Trophoblast cell (in vitro differentiated cells and primary cell): ENCODE measurements at regions not wholly inside any gene's neighbourhood (a gene's known extent, or its start where the extent isn't known, plus 50 kb on each side); places are given as distances from the start of the nearest gene placed in this dataset.
A peak's percentile ranks its signal among the peaks of the same experiment; 100 is the strongest.

Experiments
- DNase-seq, 2 donors: peaks; one replicate each; pipeline ENCODE4 v3.0.0-alpha.2; 2016
- H2AFZ ChIP-seq: 2 replicates; pipeline ENCODE4 v1.6.1; 2013; ENCODE audit warnings: low read length, moderate library complexity, mild to moderate bottlenecking; ENCODE audit not compliant: insufficient read depth, poor library complexity
- H2AK5ac ChIP-seq: 2 replicates; pipeline ENCODE4 v1.6.1; 2013; ENCODE audit warnings: mild to moderate bottlenecking, low read length
- H2BK120ac ChIP-seq: 2 replicates; pipeline ENCODE4 v1.6.1; 2013; ENCODE audit warnings: low read length, mild to moderate bottlenecking, moderate library complexity; ENCODE audit not compliant: insufficient read depth, poor library complexity
- H2BK12ac ChIP-seq: 2 replicates; pipeline ENCODE4 v1.6.1; 2013; ENCODE audit warnings: mild to moderate bottlenecking, low read length, moderate library complexity
- H2BK5ac ChIP-seq: 2 replicates; pipeline ENCODE4 v1.6.1; 2013; ENCODE audit warnings: low read length, low read depth, moderate library complexity, mild to moderate bottlenecking; ENCODE audit not compliant: poor library complexity
- H3K14ac ChIP-seq: 2 replicates; pipeline ENCODE4 v1.6.1; 2013; ENCODE audit warnings: mild to moderate bottlenecking, low read length
- H3K18ac ChIP-seq: 2 replicates; pipeline ENCODE4 v1.6.1; 2013; ENCODE audit warnings: mild to moderate bottlenecking, low read length
- H3K23ac ChIP-seq: 2 replicates; pipeline ENCODE4 v1.6.1; 2013; ENCODE audit warnings: low read length
- H3K27ac ChIP-seq: 2 replicates; pipeline ENCODE4 v1.5.1; 2013; ENCODE audit warnings: low read depth, mild to moderate bottlenecking, inconsistent platforms, low read length, moderate library complexity
- H3K27me3 ChIP-seq: 2 replicates; pipeline ENCODE4 v1.6.1; 2013; ENCODE audit warnings: inconsistent platforms, mild to moderate bottlenecking, low read length, moderate library complexity; ENCODE audit not compliant: insufficient read depth
- H3K36me3 ChIP-seq, 2 experiments: 1 replicate in 1 of 2; 2 replicates in 1 of 2; pipeline ENCODE4 v1.6.1; 2013; ENCODE audit warnings: low read length in 2 of 2, mild to moderate bottlenecking in 2 of 2, moderate library complexity in 1 of 2; ENCODE audit not compliant: insufficient read depth in 2 of 2, control insufficient read depth in 1 of 2
- H3K4ac ChIP-seq: 2 replicates; pipeline ENCODE4 v1.6.1; 2013; ENCODE audit warnings: low read depth, mild to moderate bottlenecking, low read length, moderate library complexity
- H3K4me1 ChIP-seq, 2 experiments: 1 replicate in 1 of 2; 2 replicates in 1 of 2; pipeline ENCODE4 v1.6.1; 2013; ENCODE audit warnings: low read length in 2 of 2, mild to moderate bottlenecking in 2 of 2, moderate library complexity in 1 of 2; ENCODE audit not compliant: insufficient read depth in 2 of 2, control insufficient read depth in 1 of 2
- H3K4me2 ChIP-seq: 2 replicates; pipeline ENCODE4 v1.6.1; 2013; ENCODE audit warnings: inconsistent platforms, mild to moderate bottlenecking, low read length, moderate library complexity
- H3K4me3 ChIP-seq: 2 replicates; pipeline ENCODE4 v1.5.1; 2013; ENCODE audit warnings: mild to moderate bottlenecking, low read depth, low read length, inconsistent platforms
- H3K79me1 ChIP-seq: one replicate; pipeline ENCODE4 v1.6.1; 2013; ENCODE audit warnings: low read length
- H3K79me2 ChIP-seq: 2 replicates; pipeline ENCODE4 v1.6.1; 2013; ENCODE audit warnings: low read length, mild to moderate bottlenecking; ENCODE audit not compliant: control insufficient read depth, insufficient read depth, poor library complexity
- H3K9ac ChIP-seq: 2 replicates; pipeline ENCODE4 v1.6.1; 2013; ENCODE audit warnings: mild to moderate bottlenecking, low read length
- H3K9me3 ChIP-seq: 2 replicates; pipeline ENCODE4 v1.6.1; 2013; ENCODE audit warnings: low read depth, mild to moderate bottlenecking, control low read depth, inconsistent platforms, low read length; ENCODE audit not compliant: insufficient read depth
- H4K12ac ChIP-seq: 2 replicates; pipeline ENCODE4 v1.6.1; 2013; ENCODE audit warnings: low read depth, mild to moderate bottlenecking, low read length, moderate library complexity
- H4K8ac ChIP-seq: 2 replicates; pipeline ENCODE4 v1.6.1; 2013; ENCODE audit warnings: low read depth, mild to moderate bottlenecking, low read length, moderate library complexity
- H4K91ac ChIP-seq: one replicate; pipeline ENCODE4 v1.6.1; 2013; ENCODE audit warnings: low read depth, mild to moderate bottlenecking, low read length, moderate library complexity
- WGBS: extraction: QIAGEN DNeasy Blood & Tissue Kit; methylation state at CpG from one replicate; pipeline ENCODE4 v1.1.7; 2013; ENCODE audit warnings: missing lambda C conversion rate; ENCODE audit not compliant: insufficient read length, insufficient coverage; ENCODE audit errors: extremely low coverage; 5-methylcytosine and 5-hydroxymethylcytosine counted together

GRCh38 chr17:53949473-53950090 lies 126.9 kb downstream of the KIF2B start:
- Histone ChIP-seq H3K27ac (no peak overlapping the region), H3K14ac (no peak overlapping the region), H3K9me3 (no peaks in the 10 kb centered on the region), H2BK5ac (no peak overlapping the region), H3K4ac (no peak overlapping the region), H4K12ac (no peak overlapping the region), H3K23ac (no peak overlapping the region), H3K4me2 (no peak overlapping the region), H3K9ac (no peak overlapping the region), H3K79me1 (no peaks in the 10 kb centered on the region), H3K27me3 (no peaks in the 10 kb centered on the region), H3K4me1 (no peaks in the 10 kb centered on the region), H4K8ac (no peak overlapping the region), H2BK120ac (no peak overlapping the region), H2BK12ac (no peak overlapping the region), H3K36me3 (no peaks in the 10 kb centered on the region), H2AK5ac (no peak overlapping the region), H3K18ac (no peak overlapping the region), H4K91ac (no peak overlapping the region), H2AFZ (no peak overlapping the region), H3K79me2 (no peaks in the 10 kb centered on the region), H3K4me3 (no peak overlapping the region)
- no peak for DNase-seq
- WGBS: no CpG with 5 or more reads among the region's 9 CpGs

- Histone ChIP-seq H3K36me3 (no peaks in the 10 kb centered on the region), H2AFZ (no peak overlapping the region), H3K4me2 (no peak overlapping the region), H2BK120ac (no peak overlapping the region), H2BK12ac (no peak overlapping the region), H3K4ac (no peak overlapping the region), H4K12ac (no peak overlapping the region), H3K14ac (no peak overlapping the region), H3K9me3 (no peaks in the 10 kb centered on the region), H3K9ac (no peak overlapping the region), H3K18ac (no peak overlapping the region), H3K4me3 (no peak overlapping the region), H3K27me3 (no peaks in the 10 kb centered on the region), H4K91ac (no peak overlapping the region), H2BK5ac (no peak overlapping the region), H3K4me1 (no peaks in the 10 kb centered on the region), H4K8ac (no peak overlapping the region), H3K79me1 (no peaks in the 10 kb centered on the region), H3K79me2 (no peaks in the 10 kb centered on the region), H3K27ac (no peak overlapping the region), H3K23ac (no peak overlapping the region), H2AK5ac (no peak overlapping the region)
- DNase-seq: peak in 1 of 2 donors; percentile 4
- no CpG with 5 or more reads among the region's 5 CpGs for WGBS
Measured at GRCh38 chr17:53950207-53950857, 127.6 kb downstream of the KIF2B start.

- H2AK5ac ChIP-seq: no peak overlapping the region
- no peaks in the 10 kb centered on the region for H3K9me3 ChIP-seq
- H3K79me2 ChIP-seq: no peaks in the 10 kb centered on the region
- H2BK12ac ChIP-seq: no peak overlapping the region
- DNase-seq: no peak
- no peak overlapping the region for H3K4me3 ChIP-seq
- no peak overlapping the region for H3K4me2 ChIP-seq
- H3K27me3 ChIP-seq: no peaks in the 10 kb centered on the region
- no peak overlapping the region for H2BK120ac ChIP-seq
- H3K23ac ChIP-seq: no peak overlapping the region
- H2AFZ ChIP-seq: no peak overlapping the region
- H2BK5ac ChIP-seq: no peak overlapping the region
- H3K4ac ChIP-seq: no peak overlapping the region
- H3K4me1 ChIP-seq: no peaks in the 10 kb centered on the region
- no peaks in the 10 kb centered on the region for H3K79me1 ChIP-seq
- H3K27ac ChIP-seq: no peak overlapping the region
- H4K12ac ChIP-seq: no peak overlapping the region
- no peaks in the 10 kb centered on the region for H3K36me3 ChIP-seq
- no peak overlapping the region for H4K91ac ChIP-seq
- H4K8ac ChIP-seq: no peak overlapping the region
- no peak overlapping the region for H3K9ac ChIP-seq
- no peak overlapping the region for H3K14ac ChIP-seq
- no peak overlapping the region for H3K18ac ChIP-seq
Measured at GRCh38 chr17:53950858-53951250, 128.1 kb downstream of the KIF2B start.

- H3K36me3 ChIP-seq: no peaks in the 10 kb centered on the region
- H3K18ac ChIP-seq: no peak overlapping the region
- H3K9ac ChIP-seq: no peak overlapping the region
Measured at GRCh38 chr17:53971361-53971760, 148.6 kb downstream of the KIF2B start.

More at GRCh38 chr17:53971361-53971760, 148.6 kb downstream of the KIF2B start:
- DNase-seq: no peak
- Histone ChIP-seq H3K14ac (no peak overlapping the region), H3K79me1 (no peaks in the 10 kb centered on the region), H2AFZ (no peak overlapping the region), H3K4me1 (no peaks in the 10 kb centered on the region), H2BK12ac (no peak overlapping the region), H3K4me2 (no peak overlapping the region), H2BK120ac (no peak overlapping the region), H3K4ac (no peak overlapping the region), H2BK5ac (no peak overlapping the region), H3K4me3 (no peak overlapping the region), H3K79me2 (no peaks in the 10 kb centered on the region), H4K8ac (no peak overlapping the region), H3K27ac (no peak overlapping the region), H4K91ac (no peak overlapping the region), H3K23ac (no peak overlapping the region), H2AK5ac (no peak overlapping the region), H3K27me3 (no peaks in the 10 kb centered on the region), H4K12ac (no peak overlapping the region), H3K9me3 (no peaks in the 10 kb centered on the region)
- WGBS: no CpG with 5 or more reads among the region's 1 CpG
